ENCODE measurements at regions not wholly inside any gene's neighbourhood (a gene's known extent, or its start where the extent isn't known, plus 50 kb on each side); places are given as distances from the start of the nearest gene placed in this dataset.

GRCh38 chr9:135345775-135346433 is 133.7 kb upstream of the PPP1R26 start:
- H3K36me3 ChIP-seq = no peaks in the 10 kb centered on the region
- H3K27me3 ChIP-seq = peaks cover 14% of the 10 kb centered on the region
- no peaks in the 10 kb centered on the region for H3K9me3 ChIP-seq
- no peak overlapping the region for H3K27ac ChIP-seq
- H3K4me1 ChIP-seq (ENCODE audit: control insufficient read depth in 1 of 2, insufficient read depth in 1 of 2, low read depth in 1 of 2, low read length in 1 of 2) = no peaks in the 10 kb centered on the region
- TF ChIP-seq, protein P1, sequence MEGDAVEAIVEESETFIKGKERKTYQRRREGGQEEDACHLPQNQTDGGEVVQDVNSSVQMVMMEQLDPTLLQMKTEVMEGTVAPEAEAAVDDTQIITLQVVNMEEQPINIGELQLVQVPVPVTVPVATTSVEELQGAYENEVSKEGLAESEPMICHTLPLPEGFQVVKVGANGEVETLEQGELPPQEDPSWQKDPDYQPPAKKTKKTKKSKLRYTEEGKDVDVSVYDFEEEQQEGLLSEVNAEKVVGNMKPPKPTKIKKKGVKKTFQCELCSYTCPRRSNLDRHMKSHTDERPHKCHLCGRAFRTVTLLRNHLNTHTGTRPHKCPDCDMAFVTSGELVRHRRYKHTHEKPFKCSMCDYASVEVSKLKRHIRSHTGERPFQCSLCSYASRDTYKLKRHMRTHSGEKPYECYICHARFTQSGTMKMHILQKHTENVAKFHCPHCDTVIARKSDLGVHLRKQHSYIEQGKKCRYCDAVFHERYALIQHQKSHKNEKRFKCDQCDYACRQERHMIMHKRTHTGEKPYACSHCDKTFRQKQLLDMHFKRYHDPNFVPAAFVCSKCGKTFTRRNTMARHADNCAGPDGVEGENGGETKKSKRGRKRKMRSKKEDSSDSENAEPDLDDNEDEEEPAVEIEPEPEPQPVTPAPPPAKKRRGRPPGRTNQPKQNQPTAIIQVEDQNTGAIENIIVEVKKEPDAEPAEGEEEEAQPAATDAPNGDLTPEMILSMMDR (IDR thresholded peaks at IDR 0.05) = no peak
- no peak overlapping the region for H3K4me3 ChIP-seq (ENCODE audit: low read depth in 1 of 2, low read length in 1 of 2)

GRCh38 chr9:135346438-135347050 is 133.0 kb upstream of the PPP1R26 start:
- Histone ChIP-seq H3K36me3 (no peaks in the 10 kb centered on the region), H3K4me3 (ENCODE audit: low read depth in 1 of 2, low read length in 1 of 2) (no peak overlapping the region), H3K4me1 (ENCODE audit: control insufficient read depth in 1 of 2, insufficient read depth in 1 of 2, low read depth in 1 of 2, low read length in 1 of 2) (no peaks in the 10 kb centered on the region), H3K27me3 (peaks cover 11% of the 10 kb centered on the region), H3K9me3 (no peaks in the 10 kb centered on the region), H3K27ac (no peak overlapping the region)
- TF ChIP-seq, protein P1 (IDR thresholded peaks at IDR 0.05) = no peak

GRCh38 chr9:135347461-135347860 is 132.1 kb upstream of the PPP1R26 start:
- no peak overlapping the region for H3K27ac ChIP-seq
- H3K27me3 ChIP-seq = peaks cover 11% of the 10 kb centered on the region
- no peaks in the 10 kb centered on the region for H3K36me3 ChIP-seq
- TF ChIP-seq, protein P1 (IDR thresholded peaks at IDR 0.05) = no peak
- H3K4me1 ChIP-seq (ENCODE audit: control insufficient read depth in 1 of 2, insufficient read depth in 1 of 2, low read depth in 1 of 2, low read length in 1 of 2) = no peaks in the 10 kb centered on the region
- H3K4me3 ChIP-seq (ENCODE audit: low read depth in 1 of 2, low read length in 1 of 2) = no peak overlapping the region
- no peaks in the 10 kb centered on the region for H3K9me3 ChIP-seq

DNA sequence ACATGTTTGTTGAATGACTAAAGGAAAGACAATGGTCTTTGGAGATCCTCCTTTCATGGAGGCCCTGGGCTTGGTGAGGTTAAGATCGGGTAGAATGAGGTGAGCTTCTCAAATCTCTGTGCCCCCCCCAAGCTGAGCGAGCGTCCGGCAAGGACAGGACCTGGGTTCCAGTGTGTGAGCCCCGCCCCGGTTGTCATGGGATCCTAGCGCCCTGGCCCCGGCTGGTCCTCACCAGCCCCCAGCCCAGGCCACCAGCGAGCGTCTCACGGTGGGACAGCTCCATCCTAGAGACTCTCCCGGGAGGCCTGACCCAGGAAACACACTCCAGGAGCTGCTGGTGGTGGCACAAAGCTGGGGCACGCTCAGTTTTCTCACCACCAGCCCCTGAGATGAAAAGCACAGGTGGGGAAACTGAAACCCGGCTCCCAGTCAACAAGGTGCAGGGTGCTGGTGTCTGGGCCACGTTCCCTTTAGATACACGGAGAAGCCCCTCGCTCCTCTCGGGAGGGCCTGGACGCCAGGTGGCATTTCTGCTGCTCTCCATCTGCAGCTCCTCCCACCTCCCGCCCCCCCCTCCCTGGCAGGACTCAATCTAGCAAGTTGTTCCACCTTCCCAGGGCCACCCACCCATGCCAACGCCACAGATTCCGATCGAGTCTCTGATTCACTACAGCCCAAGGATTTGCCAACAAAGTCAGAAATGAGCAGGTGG is 131.3 kb upstream of the PPP1R26 start:
- H3K36me3 ChIP-seq = no peaks in the 10 kb centered on the region
- H3K9me3 ChIP-seq = no peaks in the 10 kb centered on the region
- TF ChIP-seq, protein P1 (IDR thresholded peaks at IDR 0.05) = no peak
- H3K4me1 ChIP-seq (ENCODE audit: control insufficient read depth in 1 of 2, insufficient read depth in 1 of 2, low read depth in 1 of 2, low read length in 1 of 2) = no peaks in the 10 kb centered on the region
- H3K27me3 ChIP-seq = peaks cover 11% of the 10 kb centered on the region
- no peak overlapping the region for H3K27ac ChIP-seq
- H3K4me3 ChIP-seq (ENCODE audit: low read depth in 1 of 2, low read length in 1 of 2) = no peak overlapping the region

DNA sequence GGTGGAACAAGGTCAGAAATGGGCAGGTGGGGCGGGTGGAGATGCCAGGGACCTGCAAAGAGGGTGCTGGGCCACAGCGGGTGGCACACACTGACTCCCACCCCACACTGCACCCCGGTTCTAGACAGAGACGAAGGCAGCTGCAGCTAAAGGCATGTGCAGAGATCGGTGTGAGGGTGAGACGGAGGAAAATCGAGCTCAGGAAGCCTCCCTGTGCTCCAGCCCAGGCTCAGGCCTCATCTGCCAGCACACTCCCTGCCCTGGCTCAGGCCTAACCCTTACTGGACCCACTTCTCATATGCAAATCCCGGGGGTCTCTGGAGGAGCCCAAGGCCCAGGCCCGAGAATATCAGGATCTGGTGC is 130.8 kb upstream of the PPP1R26 start:
- Histone ChIP-seq H3K4me1 (ENCODE audit: control insufficient read depth in 1 of 2, insufficient read depth in 1 of 2, low read depth in 1 of 2, low read length in 1 of 2) (no peaks in the 10 kb centered on the region), H3K27ac (no peak overlapping the region), H3K4me3 (ENCODE audit: low read depth in 1 of 2, low read length in 1 of 2) (no peak overlapping the region), H3K36me3 (no peaks in the 10 kb centered on the region), H3K9me3 (no peaks in the 10 kb centered on the region), H3K27me3 (peaks cover 11% of the 10 kb centered on the region)
- TF ChIP-seq, protein P1 (IDR thresholded peaks at IDR 0.05) = no peak

All from neutrophil (primary cell).